C4-2B (cell line): ENCODE measurements at regions not wholly inside any gene's neighbourhood (a gene's known extent, or its start where the extent isn't known, plus 50 kb on each side); places are given as distances from the start of the nearest gene placed in this dataset.

ENCODE experiments used
- H3K27ac ChIP-seq: fragments of 450-650 bp; 2 replicates; pipeline ENCODE4 v1.5.1; 2017
- CTCF ChIP-seq: fragments of 450-650 bp; conservative IDR thresholded peaks from 2 replicates; pipeline ENCODE4 v1.5.1; 2017; ENCODE audit warnings: mild to moderate bottlenecking
- ZFX ChIP-seq: fragments of 450-650 bp; IDR thresholded peaks from 2 replicates; pipeline ENCODE4 v1.6.1; 2017

DNA sequence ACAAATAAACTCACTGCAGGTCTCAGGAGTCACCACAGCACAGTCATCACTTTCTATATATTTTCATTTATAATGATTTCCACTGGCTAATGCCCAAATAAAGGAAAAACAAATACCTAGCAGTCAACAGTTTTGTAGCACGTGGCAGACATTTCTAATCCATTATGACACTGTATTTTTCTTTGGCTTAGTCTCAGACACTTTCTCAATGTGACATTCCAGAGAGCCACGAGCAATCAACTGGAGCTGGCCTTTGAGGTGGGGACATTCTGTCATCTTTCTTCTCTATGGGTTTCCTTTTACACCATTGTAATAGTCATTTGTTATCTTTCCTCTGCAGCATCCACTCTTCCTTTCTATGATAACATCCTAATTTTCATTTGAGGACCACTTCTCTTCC is 119.7 kb downstream of the WNT5A start:
- no peak for TF ChIP-seq CTCF
- TF ChIP-seq ZFX: no peak
- no peak overlapping the region for H3K27ac ChIP-seq

- no peak overlapping the region for H3K27ac ChIP-seq
- no peak for TF ChIP-seq CTCF
- TF ChIP-seq ZFX: no peak
These were observed 122.7 kb downstream of the WNT5A start for GRCh38 chr3:55364421-55364820.

DNA sequence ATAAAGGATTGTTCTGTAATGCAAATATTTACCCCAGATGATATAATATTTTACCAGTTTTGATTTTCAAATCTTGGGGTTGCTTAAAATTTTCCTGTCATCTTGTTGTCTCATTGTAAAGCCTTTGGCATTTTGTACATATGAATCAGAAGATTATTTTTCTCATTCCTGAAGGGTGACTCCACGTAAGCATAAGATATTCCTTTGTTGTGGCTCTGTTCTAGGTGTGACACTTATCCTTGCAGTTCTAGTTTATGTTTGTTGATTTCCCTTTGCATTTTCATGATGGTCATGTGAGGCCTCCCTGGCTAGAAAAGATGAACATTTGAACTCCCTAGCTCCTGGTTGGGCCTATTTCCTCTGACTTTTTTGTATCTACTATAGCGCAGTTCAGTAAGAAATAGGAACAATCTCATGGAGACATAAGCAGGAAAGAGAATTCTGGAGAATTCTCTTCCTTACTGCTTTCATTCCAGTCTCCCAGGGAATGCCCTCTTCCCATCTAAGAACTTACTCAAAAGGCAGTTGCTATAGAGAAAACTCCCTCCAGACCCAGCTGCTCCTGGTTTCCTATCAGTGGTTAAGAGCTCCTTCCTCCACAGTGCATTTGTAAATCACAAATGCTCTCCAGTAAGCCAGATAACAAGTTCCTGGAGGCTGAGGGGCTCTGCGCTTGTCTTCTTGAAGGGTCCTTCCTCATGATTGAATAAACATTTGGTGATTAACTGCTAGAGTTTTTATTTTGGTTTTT is 124.7 kb downstream of the WNT5A start:
- no peak overlapping the region for H3K27ac ChIP-seq
- no peak for TF ChIP-seq CTCF

GRCh38 chr3:55357796-55358195 is 129.3 kb downstream of the WNT5A start:
- no peak overlapping the region for H3K27ac ChIP-seq
- TF ChIP-seq CTCF (no peak), ZFX (no peak)

DNA sequence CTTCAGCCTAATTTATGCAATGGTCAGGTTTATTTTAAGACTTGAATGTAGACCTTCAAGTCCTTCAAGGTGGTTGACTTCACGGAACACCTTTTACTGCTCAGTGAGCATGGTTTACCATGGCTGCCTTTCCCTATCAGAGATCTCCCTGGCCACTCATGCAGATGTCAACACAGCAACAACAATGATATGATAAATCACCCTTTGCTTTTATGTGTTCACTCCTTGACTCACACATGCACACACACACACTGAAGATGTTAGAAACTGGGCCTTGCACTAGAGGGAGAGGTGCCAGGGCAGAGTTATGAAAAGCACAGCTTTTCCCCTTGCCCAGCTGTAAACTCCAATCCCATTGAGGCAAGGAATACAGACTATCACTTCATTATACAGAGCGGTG is 134.4 kb downstream of the WNT5A start:
- no peak overlapping the region for H3K27ac ChIP-seq
- no peak for TF ChIP-seq ZFX
- no peak for TF ChIP-seq CTCF

- H3K27ac ChIP-seq: no peak overlapping the region
- TF ChIP-seq ZFX (no peak), CTCF (no peak)
These were observed 137.3 kb downstream of the WNT5A start for GRCh38 chr3:55349851-55350250.

DNA sequence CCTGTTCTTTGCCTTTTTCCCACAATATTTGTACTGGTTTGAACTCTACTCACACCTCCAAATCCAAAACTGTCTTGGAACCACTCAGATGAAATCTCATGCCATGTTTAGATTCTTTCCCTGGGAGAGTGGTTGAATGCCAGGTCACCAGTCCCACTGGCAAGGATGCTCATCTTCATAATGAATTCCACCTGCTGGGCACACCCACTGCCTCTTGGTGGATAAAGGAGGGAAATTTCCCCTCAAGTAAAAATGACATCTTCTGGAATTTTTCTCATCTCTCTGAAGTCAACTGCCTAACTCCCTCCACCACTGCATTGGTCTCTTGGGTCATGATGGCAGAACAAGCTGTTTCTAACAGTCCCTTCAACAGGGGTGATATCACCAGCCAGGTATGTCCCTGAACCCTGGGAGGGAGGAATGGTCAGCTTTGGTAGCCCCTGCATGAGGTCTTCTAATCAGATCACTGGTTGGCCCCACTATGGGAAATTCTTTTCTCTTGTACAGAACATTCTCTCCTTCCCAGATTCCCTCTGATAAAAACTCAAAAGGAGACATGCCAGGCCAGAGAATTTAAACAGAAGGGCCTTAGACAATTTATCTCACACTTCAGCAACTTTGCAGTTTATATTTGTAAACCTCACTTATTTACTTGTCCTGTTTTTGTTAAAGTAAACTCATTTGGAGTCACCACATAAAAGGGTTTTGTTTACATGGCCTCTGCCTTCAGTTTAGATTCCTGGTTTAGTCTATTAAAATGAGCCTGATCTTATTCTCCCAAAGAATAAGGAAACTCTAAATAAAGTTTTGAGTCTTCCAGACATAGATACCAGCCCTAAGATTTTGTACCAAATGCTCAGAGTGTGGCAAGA is 143.4 kb downstream of the WNT5A start:
- H3K27ac ChIP-seq: no peak overlapping the region
- TF ChIP-seq ZFX (no peak), CTCF (no peak)
